ENCODE measurements at regions not wholly inside any gene's neighbourhood (a gene's known extent, or its start where the extent isn't known, plus 50 kb on each side); places are given as distances from the start of the nearest gene placed in this dataset.

GRCh38 chrX:26352891-26353430 is 137.0 kb downstream of the MAGEB5 start:
- Histone ChIP-seq H3K27me3 (ENCODE audit: control insufficient read depth in 3 of 3, insufficient read depth in 3 of 3, low read length in 2 of 3) (no peaks in the 10 kb centered on the region), H3K9me3 (ENCODE audit: control insufficient read depth in 4 of 4, insufficient read depth in 3 of 4, low read length in 3 of 4) (peaks cover 0 to 2% (median 0%) of the 10 kb centered on the region in 4 donors), H3K4me1 (ENCODE audit: control insufficient read depth in 5 of 5, insufficient read depth in 5 of 5, low read length in 5 of 5) (no peaks in the 10 kb centered on the region), H3K27ac (ENCODE audit: low read depth in 1 of 2, low read length in 1 of 2) (no peak overlapping the region), H3K4me3 (no peak overlapping the region), H3K9ac (ENCODE audit: insufficient read depth in 1 of 2, low read length in 2 of 2) (no peak overlapping the region), H3K36me3 (ENCODE audit: control insufficient read depth in 4 of 4, insufficient read depth in 4 of 4, low read length in 4 of 4) (no peaks in the 10 kb centered on the region)
- ATAC-seq (ENCODE audit: insufficient read depth, low FRiP score): no peak
- no peak for DNase-seq
- TF ChIP-seq, protein P1, sequence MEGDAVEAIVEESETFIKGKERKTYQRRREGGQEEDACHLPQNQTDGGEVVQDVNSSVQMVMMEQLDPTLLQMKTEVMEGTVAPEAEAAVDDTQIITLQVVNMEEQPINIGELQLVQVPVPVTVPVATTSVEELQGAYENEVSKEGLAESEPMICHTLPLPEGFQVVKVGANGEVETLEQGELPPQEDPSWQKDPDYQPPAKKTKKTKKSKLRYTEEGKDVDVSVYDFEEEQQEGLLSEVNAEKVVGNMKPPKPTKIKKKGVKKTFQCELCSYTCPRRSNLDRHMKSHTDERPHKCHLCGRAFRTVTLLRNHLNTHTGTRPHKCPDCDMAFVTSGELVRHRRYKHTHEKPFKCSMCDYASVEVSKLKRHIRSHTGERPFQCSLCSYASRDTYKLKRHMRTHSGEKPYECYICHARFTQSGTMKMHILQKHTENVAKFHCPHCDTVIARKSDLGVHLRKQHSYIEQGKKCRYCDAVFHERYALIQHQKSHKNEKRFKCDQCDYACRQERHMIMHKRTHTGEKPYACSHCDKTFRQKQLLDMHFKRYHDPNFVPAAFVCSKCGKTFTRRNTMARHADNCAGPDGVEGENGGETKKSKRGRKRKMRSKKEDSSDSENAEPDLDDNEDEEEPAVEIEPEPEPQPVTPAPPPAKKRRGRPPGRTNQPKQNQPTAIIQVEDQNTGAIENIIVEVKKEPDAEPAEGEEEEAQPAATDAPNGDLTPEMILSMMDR (IDR thresholded peaks at IDR 0.05; ENCODE audit: control extremely low read depth, extremely low read depth): no peak
- 61 to 71% methylated on average over 3 of the region's 3 CpGs for WGBS, 2 donors

- H3K4me3 ChIP-seq: no peak overlapping the region
- TF ChIP-seq, protein P1 (IDR thresholded peaks at IDR 0.05; ENCODE audit: control extremely low read depth, extremely low read depth): no peak
- WGBS, 2 donors: 82 to 91% methylated on average over 4 of the region's 4 CpGs
- H3K27me3 ChIP-seq (ENCODE audit: control insufficient read depth in 3 of 3, insufficient read depth in 3 of 3, low read length in 2 of 3): no peaks in the 10 kb centered on the region
- ATAC-seq (ENCODE audit: insufficient read depth, low FRiP score) (no peak), DNase-seq (no peak)
- H3K4me1 ChIP-seq (ENCODE audit: control insufficient read depth in 5 of 5, insufficient read depth in 5 of 5, low read length in 5 of 5): no peaks in the 10 kb centered on the region
- H3K27ac ChIP-seq (ENCODE audit: low read depth in 1 of 2, low read length in 1 of 2): no peak overlapping the region
- H3K9ac ChIP-seq (ENCODE audit: insufficient read depth in 1 of 2, low read length in 2 of 2): no peak overlapping the region
- H3K9me3 ChIP-seq (ENCODE audit: control insufficient read depth in 4 of 4, insufficient read depth in 3 of 4, low read length in 3 of 4): peaks cover 0 to 2% (median 0%) of the 10 kb centered on the region in 4 donors
- no peaks in the 10 kb centered on the region for H3K36me3 ChIP-seq (ENCODE audit: control insufficient read depth in 4 of 4, insufficient read depth in 4 of 4, low read length in 4 of 4)
These were observed 131.2 kb downstream of the MAGEB5 start for GRCh38 chrX:26347171-26347570.

- TF ChIP-seq, protein P1 (IDR thresholded peaks at IDR 0.05; ENCODE audit: control extremely low read depth, extremely low read depth): no peak
- no peaks in the 10 kb centered on the region for H3K27me3 ChIP-seq (ENCODE audit: control insufficient read depth in 3 of 3, insufficient read depth in 3 of 3, low read length in 2 of 3)
- H3K9me3 ChIP-seq (ENCODE audit: control insufficient read depth in 4 of 4, insufficient read depth in 3 of 4, low read length in 3 of 4): peaks cover 0 to 2% (median 0%) of the 10 kb centered on the region in 4 donors
- H3K9ac ChIP-seq (ENCODE audit: insufficient read depth in 1 of 2, low read length in 2 of 2): no peak overlapping the region
- H3K36me3 ChIP-seq (ENCODE audit: control insufficient read depth in 4 of 4, insufficient read depth in 4 of 4, low read length in 4 of 4): no peaks in the 10 kb centered on the region
- WGBS, 2 donors: 86 to 93% methylated on average over 5 to 8 of the region's 8 CpGs
- DNase-seq (no peak), ATAC-seq (ENCODE audit: insufficient read depth, low FRiP score) (no peak)
- H3K27ac ChIP-seq (ENCODE audit: low read depth in 1 of 2, low read length in 1 of 2): no peak overlapping the region
- no peaks in the 10 kb centered on the region for H3K4me1 ChIP-seq (ENCODE audit: control insufficient read depth in 5 of 5, insufficient read depth in 5 of 5, low read length in 5 of 5)
- H3K4me3 ChIP-seq: no peak overlapping the region
These were observed 118.3 kb downstream of the MAGEB5 start for GRCh38 chrX:26334232-26334631.
